GM12878 (cell line): ENCODE measurements at regions not wholly inside any gene's neighbourhood (a gene's known extent, or its start where the extent isn't known, plus 50 kb on each side); places are given as distances from the start of the nearest gene placed in this dataset.

Source experiments
- BMI1 ChIP-seq: fragments of 450-650 bp; IDR thresholded peaks from 2 replicates; pipeline ENCODE4 v1.6.1; 2016; ENCODE audit warnings: mild to moderate bottlenecking, moderate library complexity, borderline replicate concordance
- CUX1 ChIP-seq: IDR thresholded peaks from 2 replicates; pipeline ENCODE4 v1.6.1; 2012; ENCODE audit warnings: improper control_type of control experiment, low read depth, low read length; ENCODE audit not compliant: insufficient replicate concordance
- E2F8 ChIP-seq: fragments of 450-650 bp; IDR thresholded peaks from 2 replicates; pipeline ENCODE4 v1.6.1; 2018; ENCODE audit warnings: mild to moderate bottlenecking, low read depth, moderate library complexity; ENCODE audit not compliant: partially characterized antibody
- EZH2 ChIP-seq: IDR thresholded peaks from 2 replicates; pipeline ENCODE4 v1.6.1; 2012; ENCODE audit warnings: low read depth, mild to moderate bottlenecking, control low read depth, inconsistent platforms, low read length, borderline replicate concordance; ENCODE audit not compliant: control insufficient read depth
- HDAC6 ChIP-seq: fragments of 200-600 bp; sonication (generic); IDR thresholded peaks from one replicate; pipeline ENCODE4 v1.8.0; 2017; ENCODE audit warnings: antibody characterized with exemption; ENCODE audit not compliant: unreplicated experiment
- MTA2 ChIP-seq: fragments of 450-650 bp; IDR thresholded peaks from 2 replicates; pipeline ENCODE4 v1.6.1; 2016; ENCODE audit warnings: low read depth, mild to moderate bottlenecking, moderate library complexity
- NFYA ChIP-seq: IDR thresholded peaks from 2 replicates; pipeline ENCODE4 v1.6.1; 2011; ENCODE audit warnings: low read depth, mild to moderate bottlenecking, low read length, improper control_type of control experiment, borderline replicate concordance
- RBBP5 ChIP-seq: fragments of 200-600 bp; sonication (generic); conservative IDR thresholded peaks from 2 replicates; pipeline ENCODE4 v1.6.1; 2016
- RCOR1 ChIP-seq: conservative IDR thresholded peaks from 2 replicates; pipeline ENCODE4 v1.6.1; 2012; ENCODE audit warnings: low read depth, low read length, improper control_type of control experiment
- RELA ChIP-seq: fragments of 450-650 bp; IDR thresholded peaks from 2 replicates; pipeline ENCODE4 v1.8.0; 2014; ENCODE audit warnings: borderline replicate concordance; ENCODE audit not compliant: partially characterized antibody
- SMAD1 ChIP-seq: fragments of 450-650 bp; IDR thresholded peaks from 2 replicates; pipeline ENCODE4 v1.6.1; 2018; ENCODE audit warnings: mild to moderate bottlenecking, low read depth; ENCODE audit not compliant: partially characterized antibody
- SREBF2 ChIP-seq: IDR thresholded peaks from 2 replicates; pipeline ENCODE4 v1.6.1; 2012; ENCODE audit warnings: mild to moderate bottlenecking, low read length
- TCF12 ChIP-seq: IDR thresholded peaks from 2 replicates; pipeline ENCODE4 v1.6.1; 2011; ENCODE audit warnings: low read depth, mild to moderate bottlenecking, low read length

GRCh38 chr13:50197705-50198104, 182.5 kb downstream of the KCNRG start (continued):
- TF ChIP-seq CUX1 = no peak
- no peak for TF ChIP-seq TCF12
- TF ChIP-seq HDAC6 = no peak
- no peak for TF ChIP-seq RBBP5
- TF ChIP-seq NFYA = no peak
- TF ChIP-seq RCOR1 = no peak
- no peak for TF ChIP-seq BMI1
- no peak for TF ChIP-seq RELA
- no peak for TF ChIP-seq E2F8
- TF ChIP-seq SREBF2 = no peak
- TF ChIP-seq MTA2 = no peak
- no peak for TF ChIP-seq SMAD1
- no peak for TF ChIP-seq EZH2
